Hepatocyte (in vitro differentiated cells): ENCODE measurements at regions not wholly inside any gene's neighbourhood (a gene's known extent, or its start where the extent isn't known, plus 50 kb on each side); places are given as distances from the start of the nearest gene placed in this dataset.

Experiments
- CTCF ChIP-seq: fragments of 200-600 bp; sonication (generic); IDR thresholded peaks from 2 replicates; pipeline ENCODE4 v1.5.1; 2016; ENCODE audit warnings: antibody characterized with exemption, mild to moderate bottlenecking; ENCODE audit not compliant: poor library complexity
- EZH2 ChIP-seq: fragments of 200-600 bp; sonication (generic); IDR thresholded peaks from 2 replicates; pipeline ENCODE4 v1.6.1; 2016; ENCODE audit warnings: antibody characterized with exemption, mild to moderate bottlenecking, borderline replicate concordance

GRCh38 chr13:30063892-30064291, 213.5 kb upstream of the UBL3 start:
- TF ChIP-seq CTCF (no peak), EZH2 (no peak)
